Testis (tissue), 2 donors: ENCODE measurements at regions not wholly inside any gene's neighbourhood (a gene's known extent, or its start where the extent isn't known, plus 50 kb on each side); places are given as distances from the start of the nearest gene placed in this dataset.

Experiments used
- CTCF ChIP-seq, 3 experiments: fragments of 450-650 bp in 2 of 3; fragments of 200-600 bp in 1 of 3; sonication (generic) in 1 of 3; IDR thresholded peaks; one replicate each; pipeline ENCODE4 v1.5.1; 2016 to 2019; ENCODE audit warnings: antibody characterized with exemption in 3 of 3, mild to moderate bottlenecking in 2 of 3, moderate library complexity in 1 of 3
- POLR2A ChIP-seq: fragments of 450-650 bp; IDR thresholded peaks from one replicate; pipeline ENCODE4 v1.6.1; 2017; ENCODE audit warnings: antibody characterized with exemption, mild to moderate bottlenecking, moderate library complexity

GRCh38 chr2:15700599-15701340 is 109.1 kb downstream of the DDX1 start:
- TF ChIP-seq CTCF (IDR thresholded peaks at IDR 0.05) (no peak), POLR2A (no peak)
